AG08396 (cell line): ENCODE measurements at regions not wholly inside any gene's neighbourhood (a gene's known extent, or its start where the extent isn't known, plus 50 kb on each side); places are given as distances from the start of the nearest gene placed in this dataset.
A peak's percentile ranks its signal among the peaks of the same experiment; 100 is the strongest.

ENCODE experiments used
- DNase-seq: peaks from one replicate; pipeline ENCODE4 v3.0.0; 2012; ENCODE audit warnings: low spot score, mixed read lengths

DNA sequence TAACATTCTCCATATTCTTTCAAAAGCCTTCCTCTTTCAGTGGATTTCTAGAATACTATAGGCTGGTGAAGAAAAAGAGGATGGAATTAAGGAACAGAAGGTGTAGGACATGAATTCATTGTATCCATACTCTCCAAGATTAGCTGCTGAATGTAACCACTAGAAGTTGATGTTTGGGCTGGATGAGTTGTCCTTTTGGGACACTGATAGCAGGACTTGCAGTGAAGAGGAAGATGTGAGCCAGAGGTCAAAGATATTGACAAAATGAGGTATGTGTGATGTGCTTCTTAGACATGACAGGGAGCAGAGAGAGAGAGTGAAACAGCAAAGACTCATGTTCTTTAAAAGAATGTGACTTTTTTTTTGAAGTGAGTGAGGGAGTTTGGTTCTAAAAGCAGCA lies 134.3 kb upstream of the MAN1A1 start:
- DNase-seq, result no peak

- DNase-seq, result no peak
Observed at GRCh38 chr6:119482850-119483285, 133.3 kb upstream of the MAN1A1 start.

DNA sequence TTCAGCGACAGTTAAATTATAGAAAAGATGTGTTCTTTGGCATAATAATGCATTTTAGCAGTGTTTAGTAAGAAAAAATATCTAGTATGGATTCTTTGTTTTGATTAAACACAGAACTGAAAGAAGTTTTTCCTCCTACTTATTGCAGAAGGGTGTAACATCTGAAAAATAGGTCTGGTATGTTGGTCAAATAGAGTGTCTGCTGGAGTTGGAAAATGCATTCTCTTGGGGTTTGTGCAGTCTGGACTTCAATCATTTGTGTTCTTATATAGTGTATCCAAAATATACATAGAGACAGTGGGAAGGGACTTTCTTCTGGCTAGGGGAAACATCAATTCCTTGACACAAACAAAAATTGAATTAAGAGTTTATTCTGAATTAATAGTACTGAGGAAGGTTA lies 132.4 kb upstream of the MAN1A1 start:
- DNase-seq, result no peak

DNA sequence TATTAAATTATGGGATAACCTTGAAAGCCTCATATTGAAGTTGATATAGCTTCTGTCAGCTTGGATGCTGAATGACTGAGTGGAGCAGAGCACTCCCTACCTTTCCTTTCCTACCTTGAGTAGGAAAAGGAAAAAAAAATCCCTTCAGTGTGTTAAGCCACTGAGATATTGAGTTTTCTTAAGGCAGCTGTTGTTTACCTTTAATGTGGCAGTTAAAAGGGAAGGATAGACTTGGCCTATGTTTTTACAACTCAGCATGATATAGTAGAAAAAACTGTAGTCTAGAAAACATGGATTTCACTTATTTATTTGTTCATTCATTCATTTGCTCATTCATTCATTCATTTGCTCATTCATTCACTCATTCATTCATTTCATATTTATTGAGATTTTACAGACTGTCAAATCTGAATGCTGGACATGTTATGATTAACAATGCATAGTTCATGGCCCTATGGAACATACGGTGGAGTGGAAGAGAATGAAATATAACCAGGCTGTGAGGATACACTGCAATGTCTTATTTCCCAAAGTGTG lies 131.5 kb upstream of the MAN1A1 start:
- DNase-seq, result no peak

DNA sequence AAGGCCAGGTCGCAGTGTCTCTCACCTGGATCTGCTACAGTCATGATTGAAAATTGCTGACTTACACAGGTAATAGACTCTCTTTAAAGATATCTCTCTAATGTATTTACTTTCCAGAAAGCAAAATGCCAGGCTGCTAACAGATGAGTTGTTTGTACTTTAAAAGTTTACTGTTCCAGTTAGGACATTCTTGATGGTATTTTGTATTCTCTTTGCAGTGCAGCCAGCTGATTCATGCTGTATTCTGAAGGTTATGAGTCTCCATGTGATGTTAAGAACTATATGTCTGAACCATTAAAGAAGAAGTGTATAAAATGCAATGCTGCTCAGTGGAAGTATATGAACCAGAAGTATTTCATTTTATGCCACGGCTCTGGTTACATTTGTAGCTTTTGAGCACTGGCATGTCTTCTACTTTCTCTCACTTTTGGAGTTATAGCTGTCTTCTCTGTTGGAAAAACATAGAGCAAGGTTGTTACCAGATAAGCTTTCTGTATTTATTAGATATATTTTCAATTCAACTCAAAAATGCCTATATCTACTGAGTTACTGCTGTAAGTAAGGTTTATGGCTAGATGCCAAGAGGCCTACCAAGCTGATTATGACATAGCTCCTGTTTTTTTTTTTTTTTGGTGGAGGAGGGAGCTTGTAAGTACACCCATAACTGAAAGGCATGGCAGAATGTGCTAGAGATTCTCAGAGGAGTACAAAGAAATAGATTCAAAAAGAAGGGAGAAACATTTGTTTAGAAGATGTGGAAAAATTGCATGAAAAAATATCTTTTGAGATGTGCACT lies 130.5 kb upstream of the MAN1A1 start:
- no peak for DNase-seq

GRCh38 chr6:119476554-119476953 lies 127.0 kb upstream of the MAN1A1 start:
- DNase-seq, result no peak

- no peak for DNase-seq
Observed at GRCh38 chr6:119476024-119476423, 126.5 kb upstream of the MAN1A1 start.

DNA sequence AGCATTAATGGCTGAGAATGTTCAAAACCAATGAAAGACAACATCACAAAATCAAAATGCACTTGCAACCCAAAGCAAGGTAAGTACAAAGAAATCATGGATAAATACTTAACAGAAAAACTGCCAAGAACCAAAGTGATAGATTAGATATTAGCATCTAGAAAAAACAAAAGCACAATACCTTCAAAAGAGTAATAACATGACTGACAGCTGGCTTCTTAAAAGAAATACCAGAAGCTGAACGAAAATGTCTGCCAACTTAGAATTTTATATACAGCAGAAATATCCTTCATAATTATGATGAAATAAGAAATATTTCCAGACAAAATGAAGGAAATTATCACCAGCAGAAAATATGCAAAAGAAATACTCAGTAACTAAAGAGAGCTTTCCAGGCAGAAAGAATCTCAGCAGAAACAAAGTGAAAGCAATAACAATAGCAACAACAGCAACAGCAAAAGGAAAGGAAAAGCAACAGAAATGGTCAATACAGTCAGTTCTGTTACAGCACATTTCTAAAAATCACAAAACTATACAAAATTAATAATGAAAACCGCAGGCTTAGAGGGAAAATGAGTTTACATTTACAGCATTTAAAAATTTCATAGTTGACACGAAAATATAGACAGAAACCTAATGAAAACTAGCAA lies 121.5 kb upstream of the MAN1A1 start:
- DNase-seq, result no peak

DNA sequence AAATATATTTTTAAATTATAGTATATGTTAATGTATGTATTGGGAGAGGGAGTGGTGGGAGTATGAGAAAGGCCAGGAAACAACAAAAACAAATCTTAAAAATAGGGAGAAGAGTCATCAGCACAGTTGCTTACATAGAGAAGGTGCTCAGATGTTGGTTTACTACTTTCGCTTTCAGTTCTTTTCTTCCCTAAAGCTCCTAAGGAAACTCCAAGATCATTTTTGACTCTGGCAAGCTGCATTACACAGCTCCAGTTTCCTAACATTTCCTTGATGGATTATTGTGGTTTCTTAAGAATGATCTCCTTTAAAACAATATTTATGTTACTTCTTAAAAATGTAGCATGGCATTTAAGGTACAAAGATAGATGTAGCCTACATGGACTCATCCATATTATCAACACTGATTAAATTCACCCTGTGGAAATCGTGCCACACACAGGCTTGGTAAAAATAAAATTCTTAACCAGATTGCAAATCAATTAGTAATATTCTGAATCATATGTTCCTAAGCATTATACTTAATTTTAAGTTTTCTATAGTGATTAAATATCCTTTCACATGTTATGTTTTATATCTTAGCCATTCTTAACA lies 118.0 kb upstream of the MAN1A1 start:
- no peak for DNase-seq

DNA sequence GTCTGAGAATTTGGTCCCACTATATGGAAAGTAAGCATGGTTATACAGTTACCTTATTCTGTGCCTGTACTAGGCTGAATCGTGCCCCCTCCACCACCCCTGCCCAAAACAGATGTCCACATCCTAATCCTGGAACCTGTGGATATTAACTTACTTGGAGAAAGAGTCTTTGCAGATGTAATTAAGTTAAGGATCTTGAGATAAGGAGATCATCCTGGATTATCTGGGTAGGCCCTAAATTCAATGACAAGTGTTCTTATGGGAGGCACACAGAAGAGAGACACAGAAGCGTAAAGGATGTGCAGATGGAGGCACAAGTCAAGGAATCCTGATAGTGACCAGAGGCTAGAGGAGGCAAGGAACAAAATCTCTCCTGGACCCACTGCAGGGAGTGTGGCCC lies 116.7 kb upstream of the MAN1A1 start:
- DNase-seq, result no peak

GRCh38 chr6:119463081-119463626 lies 113.6 kb upstream of the MAN1A1 start:
- DNase-seq, result no peak

DNA sequence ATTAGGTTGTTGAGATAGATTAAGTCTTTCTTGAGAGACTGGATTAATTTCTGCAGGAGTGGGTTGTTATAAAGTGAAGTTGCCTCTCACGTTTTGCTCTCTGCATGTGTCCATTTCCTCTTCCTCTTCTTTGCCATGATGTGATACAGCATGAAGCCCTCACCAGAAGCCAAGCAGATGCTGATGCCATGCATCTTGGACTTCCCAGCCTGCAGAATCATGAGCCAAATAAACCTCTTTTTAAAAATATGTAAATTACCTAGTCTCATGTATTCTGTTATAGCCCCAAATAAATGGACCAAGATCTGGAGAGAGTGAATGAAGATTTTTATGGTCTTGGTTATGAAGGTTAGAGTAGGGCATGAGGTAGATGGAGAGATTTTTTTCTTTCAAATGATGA lies 111.6 kb upstream of the MAN1A1 start:
- DNase-seq, result no peak

DNA sequence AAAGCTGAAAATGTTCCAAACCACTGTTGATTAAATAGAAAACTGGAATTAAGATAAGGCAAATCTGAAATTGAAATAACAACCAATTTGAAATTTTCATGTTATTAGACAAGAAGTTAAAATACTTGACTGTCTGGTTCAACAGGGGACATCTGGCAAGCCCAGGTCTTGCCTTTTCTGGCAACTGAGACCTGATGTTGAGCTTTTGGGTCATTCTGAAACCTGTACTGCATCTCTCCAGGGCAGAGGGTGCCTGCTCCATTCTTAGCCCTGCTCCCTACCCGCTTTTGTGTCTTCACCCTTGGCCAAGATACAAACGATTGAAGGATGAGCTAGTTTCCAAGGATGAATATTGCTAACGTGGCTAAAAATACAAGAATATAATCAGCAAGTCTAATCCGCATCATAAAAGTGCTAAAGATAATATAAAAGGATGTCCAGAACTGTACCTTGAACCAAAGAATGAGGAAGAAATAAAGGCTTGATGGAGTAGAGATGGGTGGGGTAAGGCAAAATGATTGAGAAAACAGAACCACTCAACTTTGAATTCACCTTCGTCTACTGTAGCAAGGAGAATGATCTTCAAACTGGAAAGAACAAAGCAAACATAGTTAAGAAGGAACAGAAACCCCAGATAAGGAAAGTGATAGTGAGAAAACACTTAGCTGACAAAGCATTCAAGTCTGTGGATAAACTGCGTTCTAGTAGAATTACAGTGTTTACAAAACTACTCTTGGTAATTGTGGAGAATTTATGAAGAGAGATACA lies 109.8 kb upstream of the MAN1A1 start:
- DNase-seq, result no peak

- DNase-seq, result no peak
Observed at GRCh38 chr6:119454714-119455113, 105.2 kb upstream of the MAN1A1 start.

DNA sequence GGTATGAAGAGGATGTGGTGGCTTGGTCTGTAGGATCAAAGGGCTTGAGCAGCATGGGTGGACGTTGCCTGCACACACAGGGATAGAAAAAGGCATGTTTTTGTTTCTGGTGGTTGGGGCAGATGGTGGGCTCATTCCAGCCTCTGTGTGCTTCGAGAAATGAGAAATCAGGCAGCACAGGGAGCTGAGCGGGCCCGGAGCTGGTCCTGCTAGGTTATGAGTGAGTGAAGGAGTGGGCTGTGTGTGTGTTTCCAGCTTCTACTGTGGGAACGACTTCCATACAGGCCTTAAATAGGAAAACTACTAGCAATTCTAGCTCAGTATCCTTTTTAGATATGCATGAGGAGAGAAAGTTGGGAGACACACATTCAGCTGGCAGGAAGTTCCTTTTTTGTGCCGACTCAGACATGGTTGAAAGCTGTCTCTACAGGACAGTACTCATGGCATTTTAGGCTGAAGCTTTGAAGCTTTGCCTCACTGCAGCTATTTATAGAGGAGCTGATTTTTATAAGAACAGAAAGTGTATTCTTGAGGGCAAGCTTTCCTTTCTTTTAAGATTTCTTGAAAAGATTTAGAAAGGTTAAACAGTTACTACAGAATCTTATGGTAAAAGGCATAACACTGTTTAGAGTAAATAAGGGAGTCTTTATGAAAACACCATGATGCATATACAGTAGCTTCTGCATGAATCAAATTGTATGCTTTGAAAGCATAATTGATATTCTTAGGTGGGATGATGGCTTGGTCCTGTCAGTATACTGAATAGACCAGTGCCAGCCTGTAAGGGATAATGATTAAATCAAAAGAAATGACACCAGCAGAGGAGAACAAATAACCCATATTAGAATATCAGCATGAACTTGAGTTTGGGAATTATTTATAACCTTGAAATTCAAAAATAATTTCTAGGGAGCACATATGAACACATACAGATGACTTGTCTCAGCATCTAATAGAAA lies 104.0 kb upstream of the MAN1A1 start:
- DNase-seq, result no peak

DNA sequence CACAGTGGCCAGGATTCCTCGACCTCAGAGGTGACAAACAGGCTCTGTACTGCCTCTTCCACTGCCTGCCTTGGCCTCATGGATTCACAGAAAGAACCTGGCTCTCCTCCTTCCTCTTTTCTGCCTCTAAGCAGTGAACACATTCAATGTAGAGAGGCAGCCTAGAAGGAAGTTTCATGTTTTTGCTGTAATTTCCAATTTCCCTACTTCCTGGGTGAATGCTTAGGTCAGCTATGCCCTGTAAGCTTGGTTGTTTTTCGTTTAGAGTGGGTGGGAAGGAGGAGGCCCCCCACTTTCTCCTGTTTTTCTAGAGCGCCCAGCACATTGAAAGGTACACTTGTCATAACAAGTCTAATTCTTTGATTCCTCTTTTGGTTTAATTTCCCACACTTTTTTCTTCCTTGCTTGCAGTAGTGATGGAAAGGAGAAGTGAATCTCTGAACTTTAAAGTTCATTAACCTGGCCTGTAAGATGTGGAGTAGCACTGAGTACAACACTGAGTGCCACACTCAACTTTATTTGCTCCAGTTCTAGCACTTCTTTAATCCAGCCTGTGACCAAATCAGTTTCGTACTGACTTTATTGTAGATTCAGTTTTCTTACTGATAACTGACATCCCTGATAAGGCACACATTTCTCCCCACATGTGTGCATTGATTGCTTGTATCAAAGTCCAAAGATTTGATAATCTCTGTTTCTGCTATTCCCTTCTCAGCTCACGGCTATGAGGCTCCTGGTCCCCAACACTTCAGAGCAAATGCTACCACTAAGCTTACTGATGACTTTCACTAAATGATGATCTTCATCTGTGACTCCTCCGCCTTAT lies 100.0 kb upstream of the MAN1A1 start:
- DNase-seq, result no peak

DNA sequence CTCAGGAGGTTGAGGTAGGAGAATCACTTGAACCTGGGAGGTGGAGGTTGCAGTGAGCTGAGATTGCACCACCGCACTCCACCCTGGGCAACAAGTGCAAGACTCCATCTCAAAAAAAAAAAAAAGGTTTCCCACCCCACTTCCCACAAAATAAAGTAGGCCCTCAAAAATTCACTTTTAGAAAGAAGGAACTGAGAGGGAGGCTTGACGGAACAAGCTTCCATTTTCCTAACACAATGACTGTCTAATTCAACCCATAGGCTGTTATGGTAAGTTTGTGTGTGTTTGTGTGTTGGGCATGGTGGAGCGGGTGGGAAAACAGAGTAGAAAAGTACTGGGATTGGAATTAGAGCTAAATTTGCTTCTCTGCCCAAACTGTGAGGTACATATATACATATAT lies 98.4 kb upstream of the MAN1A1 start:
- DNase-seq, result no peak

DNA sequence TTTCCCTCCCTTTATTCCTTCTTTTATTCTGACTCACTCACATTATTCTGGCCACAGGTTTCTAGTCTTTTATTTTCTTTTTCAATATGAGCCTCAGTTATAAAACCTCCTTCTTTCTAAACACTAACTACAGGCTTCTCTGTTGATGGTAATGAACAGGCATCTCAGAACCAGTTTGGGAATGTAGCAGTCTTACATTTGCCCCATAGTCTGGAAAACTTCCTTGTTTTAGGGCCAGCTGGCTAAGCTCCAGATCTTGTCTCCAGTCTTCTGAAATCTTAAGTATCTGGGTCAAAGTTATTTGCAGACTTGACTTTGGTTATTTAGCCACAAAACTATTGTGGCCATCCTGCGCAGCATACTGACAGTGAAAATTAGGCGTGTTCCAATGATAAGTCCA lies 97.0 kb upstream of the MAN1A1 start:
- peak; percentile 17 for DNase-seq

DNA sequence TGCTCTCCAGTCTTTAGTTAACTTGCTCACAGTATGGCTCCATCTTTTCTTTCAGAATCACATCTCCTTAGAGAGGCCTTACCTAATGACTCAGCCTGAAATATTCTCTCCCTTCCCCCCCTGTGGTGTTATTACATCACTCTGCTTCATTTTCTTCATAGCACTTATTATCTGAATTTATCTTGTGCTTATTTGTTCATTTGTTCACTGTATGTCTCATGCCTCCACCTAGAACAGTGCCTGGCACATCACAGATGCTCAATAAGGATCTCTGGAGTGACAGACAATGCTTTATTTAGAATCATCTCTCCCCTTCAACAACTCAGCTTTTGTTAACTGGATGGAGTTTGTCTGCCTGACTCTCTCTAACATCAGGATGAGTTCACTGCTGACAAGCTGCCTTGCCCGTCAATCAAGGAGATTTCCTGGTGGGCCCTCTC lies 96.6 kb upstream of the MAN1A1 start:
- DNase-seq, result peak; percentile 26

DNA sequence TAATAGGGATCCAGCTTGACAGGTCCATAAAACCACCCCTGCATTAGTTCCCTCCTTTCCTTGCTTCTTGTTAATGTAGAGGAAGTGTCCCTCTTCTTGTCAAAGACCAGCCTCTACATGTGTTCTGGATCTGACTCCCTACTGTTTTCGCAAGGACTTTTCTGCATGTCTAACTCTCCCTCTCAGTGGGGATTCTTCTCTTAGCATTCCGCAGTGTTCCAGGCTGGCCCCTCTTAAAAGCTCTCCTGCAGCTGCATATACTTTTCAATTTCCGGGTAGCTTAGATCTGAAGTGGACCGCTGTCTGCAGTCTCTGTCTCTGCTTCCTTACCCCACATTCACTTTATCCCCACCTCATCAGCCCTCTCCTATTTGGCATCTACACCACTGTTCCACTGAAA lies 96.1 kb upstream of the MAN1A1 start:
- DNase-seq, result no peak
